Urothelium cell line (cell line): ENCODE measurements at regions not wholly inside any gene's neighbourhood (a gene's known extent, or its start where the extent isn't known, plus 50 kb on each side); places are given as distances from the start of the nearest gene placed in this dataset.
"Not testable (repeated sequence)": the region's sequence is repeated elsewhere in the genome, so short reads cannot be mapped to it uniquely, and the experiment has no call there.

ENCODE experiments used
- DNase-seq: peaks from one replicate; pipeline ENCODE4 v3.0.0; 2011; ENCODE audit warnings: low spot score, mixed read lengths
- FAIRE-seq: peaks from 2 replicates; lab custom pipeline; 2011; peaks lifted over from hg19 to GRCh38; lab: Jason Lieb, UNC

- FAIRE-seq: no peak
- DNase-seq: no peak
Observed at GRCh38 chr4:11701966-11702725, 273.5 kb upstream of the HS3ST1 start.

- no peak for FAIRE-seq
Observed at GRCh38 chr4:11700751-11701226, 272.1 kb upstream of the HS3ST1 start.

GRCh38 chr4:11698846-11699590 is 270.3 kb upstream of the HS3ST1 start:
- peak; percentile 49 for DNase-seq

More at GRCh38 chr4:11700751-11701226, 272.1 kb upstream of the HS3ST1 start:
- DNase-seq: no peak

DNA sequence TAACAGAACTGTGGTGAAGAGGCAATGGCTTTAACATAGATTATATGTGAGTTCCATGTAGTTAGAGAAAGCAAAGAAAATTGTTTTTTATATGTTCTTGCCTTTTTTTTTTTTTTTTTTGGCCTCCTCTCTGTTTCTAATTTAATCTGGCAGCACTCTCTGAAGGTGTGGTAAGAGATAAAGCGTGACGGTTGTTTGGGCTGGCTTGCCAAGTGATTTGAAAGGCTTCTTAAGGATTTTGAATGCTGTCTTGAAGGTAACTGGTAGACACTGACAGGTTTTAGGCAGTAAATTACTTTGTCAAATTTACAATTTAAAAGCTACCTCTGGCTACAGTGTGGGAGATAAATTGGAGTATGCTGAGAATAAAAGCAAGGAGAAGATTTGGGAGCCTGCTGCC is 269.3 kb upstream of the HS3ST1 start:
- FAIRE-seq: no peak
- DNase-seq: no peak

More at GRCh38 chr4:11698846-11699590, 270.3 kb upstream of the HS3ST1 start:
- FAIRE-seq: no peak

DNA sequence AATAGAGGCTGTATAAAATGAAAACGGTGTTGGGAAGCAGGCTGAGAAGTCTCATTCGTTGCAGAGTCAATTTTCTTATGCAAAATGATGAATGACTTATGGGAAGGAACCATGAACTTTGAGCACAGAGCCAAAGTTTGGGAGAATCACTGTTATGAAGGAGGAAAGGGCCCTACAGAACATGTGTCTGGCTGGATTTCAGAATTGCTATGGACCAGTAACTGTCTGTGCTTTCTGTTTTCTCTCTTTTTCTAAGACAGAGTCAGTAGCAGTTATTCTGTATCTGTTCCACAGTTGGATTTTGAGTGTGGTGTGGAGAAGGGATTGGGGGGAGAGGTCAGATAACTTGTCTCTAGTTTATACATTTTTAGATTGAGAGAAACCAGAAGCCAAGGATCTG is 265.0 kb upstream of the HS3ST1 start:
- FAIRE-seq: no peak
- DNase-seq: no peak

- DNase-seq (no peak), FAIRE-seq (no peak)
Observed at GRCh38 chr4:11691236-11691635, 262.5 kb upstream of the HS3ST1 start.

- no peak for FAIRE-seq
- DNase-seq: no peak
Observed at GRCh38 chr4:11687727-11688126, 259.0 kb upstream of the HS3ST1 start.

GRCh38 chr4:11685481-11685880 is 256.8 kb upstream of the HS3ST1 start:
- no peak for DNase-seq
- FAIRE-seq: no peak

- DNase-seq (no peak), FAIRE-seq (no peak)
Observed at GRCh38 chr4:11675051-11675800, 246.5 kb upstream of the HS3ST1 start.

- FAIRE-seq (no peak), DNase-seq (no peak)
Observed at GRCh38 chr4:11670304-11670703, 241.6 kb upstream of the HS3ST1 start.

DNA sequence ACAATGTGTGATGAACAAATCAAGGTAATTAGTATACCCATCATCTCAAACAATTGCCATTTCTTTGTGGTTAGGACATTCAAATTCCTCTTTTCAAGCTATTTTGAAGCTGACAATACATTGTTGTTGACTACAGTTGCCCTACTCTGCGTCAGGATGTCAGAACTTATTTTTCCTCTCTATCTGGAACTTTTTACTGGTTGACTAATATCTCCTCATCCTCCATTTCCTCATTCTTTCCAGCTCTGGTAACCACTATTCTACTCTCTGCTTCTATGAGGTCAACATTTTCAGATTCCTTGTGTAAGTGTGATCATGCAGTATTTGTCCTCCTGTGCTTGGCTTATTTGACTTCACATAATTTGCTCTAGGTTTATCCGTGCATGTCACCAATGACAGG is 240.5 kb upstream of the HS3ST1 start:
- FAIRE-seq: no peak
- DNase-seq: peak; percentile 7

GRCh38 chr4:11663114-11663513 is 234.4 kb upstream of the HS3ST1 start:
- DNase-seq (no peak), FAIRE-seq (no peak)

DNA sequence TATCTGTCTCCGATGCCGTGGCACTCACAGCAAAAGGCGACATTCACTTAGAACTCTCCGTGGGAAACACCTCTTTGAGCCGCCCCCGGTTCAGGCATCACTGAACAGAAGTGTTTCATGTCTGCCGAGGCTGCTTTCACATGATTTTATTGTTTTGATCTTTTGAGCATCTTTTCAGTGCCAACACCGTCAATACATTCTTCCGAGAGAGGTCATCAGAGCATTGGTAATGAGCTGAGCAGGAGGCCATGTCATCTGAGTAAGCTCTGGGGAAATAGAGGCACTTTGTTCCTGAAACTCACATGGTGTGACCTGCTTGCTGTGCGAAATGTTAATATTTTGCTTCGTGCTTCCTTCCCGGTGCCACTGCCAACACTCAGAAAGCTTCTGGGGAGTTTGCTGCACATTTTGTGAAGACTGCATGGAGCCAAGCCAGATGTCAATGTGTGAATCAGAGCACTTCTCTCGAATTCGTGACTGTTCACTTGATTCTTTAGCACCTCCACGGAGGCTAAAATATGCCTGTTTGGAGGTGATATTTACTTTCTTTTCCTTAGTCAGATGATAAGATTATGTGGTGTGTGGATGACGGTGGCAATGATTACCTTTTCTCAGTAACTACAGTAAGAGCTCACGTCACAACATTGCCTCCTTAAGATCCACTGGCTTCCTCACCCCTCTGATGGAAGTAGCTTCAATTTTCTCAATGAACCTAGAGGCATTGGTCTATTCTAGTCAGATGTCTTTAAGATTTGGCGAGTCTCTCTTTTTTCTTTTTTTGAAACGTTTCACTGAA is 222.3 kb upstream of the HS3ST1 start:
- no peak for DNase-seq
- no peak for FAIRE-seq

GRCh38 chr4:11647433-11647832 is 218.7 kb upstream of the HS3ST1 start:
- FAIRE-seq (no peak), DNase-seq (no peak)

- not testable (repeated sequence) for FAIRE-seq, DNase-seq
Observed at GRCh38 chr4:11643081-11643480, 214.4 kb upstream of the HS3ST1 start.

GRCh38 chr4:11640584-11640983 is 211.9 kb upstream of the HS3ST1 start:
- DNase-seq (no peak), FAIRE-seq (no peak)

- DNase-seq (no peak), FAIRE-seq (no peak)
Observed at GRCh38 chr4:11636551-11636950, 207.9 kb upstream of the HS3ST1 start.

GRCh38 chr4:11636031-11636430 is 207.3 kb upstream of the HS3ST1 start:
- no peak for FAIRE-seq
- DNase-seq: no peak

DNA sequence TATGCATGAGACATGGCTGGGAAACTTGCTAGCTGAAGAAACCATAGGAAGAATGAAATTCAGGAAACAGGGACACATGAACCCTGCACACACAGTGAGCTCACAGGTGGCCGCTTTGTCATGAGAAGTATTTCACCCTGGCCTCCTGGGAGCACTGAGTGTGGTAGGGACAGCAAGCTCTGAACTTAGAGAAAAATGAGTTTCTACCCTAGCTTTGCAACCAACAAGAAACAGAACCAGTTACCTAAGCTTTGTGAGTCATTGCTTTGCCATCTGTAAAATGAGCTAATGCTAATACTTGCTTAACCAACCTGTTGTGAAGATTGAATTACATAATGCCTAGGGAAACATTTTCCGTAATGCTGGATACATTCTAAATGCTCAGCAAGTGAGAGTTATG is 206.6 kb upstream of the HS3ST1 start:
- FAIRE-seq: no peak
- peak; percentile 52 for DNase-seq

GRCh38 chr4:11634283-11634682 is 205.6 kb upstream of the HS3ST1 start:
- FAIRE-seq (no peak), DNase-seq (no peak)

- no peak for FAIRE-seq
- DNase-seq: no peak
Observed at GRCh38 chr4:11633430-11633829, 204.7 kb upstream of the HS3ST1 start.
